Neural progenitor cell (in vitro differentiated cells): ENCODE measurements at regions not wholly inside any gene's neighbourhood (a gene's known extent, or its start where the extent isn't known, plus 50 kb on each side); places are given as distances from the start of the nearest gene placed in this dataset.

ENCODE experiments used
- DNase-seq: peaks from one replicate; pipeline ENCODE4 v3.0.0-alpha.2; 2016; ENCODE audit warnings: low spot score
- H2AFZ ChIP-seq: fragments of 200-600 bp; sonication (generic); replicated peaks from 2 replicates; pipeline ENCODE4 v1.6.1; 2016; ENCODE audit warnings: antibody characterized with exemption
- H3F3A ChIP-seq: fragments of 200-600 bp; sonication (generic); 2 replicates; pipeline ENCODE4 v1.6.1; 2016; ENCODE audit warnings: antibody characterized with exemption, low read depth
- H3K27ac ChIP-seq: fragments of 200-600 bp; sonication (generic); 2 replicates; pipeline ENCODE4 v1.5.1; 2016; ENCODE audit warnings: mild to moderate bottlenecking
- H3K27me3 ChIP-seq: fragments of 200-600 bp; sonication (generic); 2 replicates; pipeline ENCODE4 v1.6.1; 2016; ENCODE audit warnings: mild to moderate bottlenecking, moderate library complexity
- H3K36me3 ChIP-seq: fragments of 200-600 bp; sonication (generic); 2 replicates; pipeline ENCODE4 v1.5.1; 2016
- H3K4me1 ChIP-seq: fragments of 200-600 bp; sonication (generic); 2 replicates; pipeline ENCODE4 v1.6.1; 2016; ENCODE audit warnings: mixed run types
- H3K4me2 ChIP-seq: fragments of 200-600 bp; sonication (generic); 2 replicates; pipeline ENCODE4 v1.6.1; 2016
- H3K4me3 ChIP-seq: fragments of 200-600 bp; sonication (generic); 2 replicates; pipeline ENCODE4 v1.5.1; 2016
- H3K79me2 ChIP-seq: fragments of 200-600 bp; sonication (generic); 2 replicates; pipeline ENCODE4 v1.6.1; 2016; ENCODE audit warnings: low read depth
- H3K9ac ChIP-seq: fragments of 200-600 bp; sonication (generic); 2 replicates; pipeline ENCODE4 v1.6.1; 2016
- H3K9me3 ChIP-seq: fragments of 200-600 bp; sonication (generic); 2 replicates; pipeline ENCODE4 v1.5.1; 2016; ENCODE audit warnings: low read depth
- H4K20me1 ChIP-seq: fragments of 200-600 bp; sonication (generic); 2 replicates; pipeline ENCODE4 v1.6.1; 2016; ENCODE audit warnings: low read depth
- H3K27ac Mint-ChIP-seq: 3 replicates; pipeline ENCODE4 v1.8.0; 2021; ENCODE audit warnings: mixed read lengths
- H3K27me3 Mint-ChIP-seq: 2 replicates; pipeline ENCODE4 v1.8.0; 2022; ENCODE audit warnings: low read depth, mild to moderate bottlenecking, inconsistent platforms, moderate library complexity, mixed read lengths; ENCODE audit not compliant: insufficient read depth
- H3K36me3 Mint-ChIP-seq: 3 replicates; pipeline ENCODE4 v1.8.0; 2021; ENCODE audit warnings: mixed read lengths
- H3K4me1 Mint-ChIP-seq: 3 replicates; pipeline ENCODE4 v1.8.0; 2021; ENCODE audit warnings: mixed read lengths
- H3K4me3 Mint-ChIP-seq: 3 replicates; pipeline ENCODE4 v1.8.0; 2021; ENCODE audit warnings: mild to moderate bottlenecking, moderate library complexity, mixed read lengths
- H3K9me3 Mint-ChIP-seq: 3 replicates; pipeline ENCODE4 v1.8.0; 2020; ENCODE audit warnings: mixed read lengths
- EZH2 ChIP-seq: fragments of 200-600 bp; sonication (generic); IDR thresholded peaks from 2 replicates; pipeline ENCODE4 v1.6.1; 2017; ENCODE audit warnings: antibody characterized with exemption, mild to moderate bottlenecking, moderate library complexity
- EZH2phosphoT487 ChIP-seq: fragments of 200-600 bp; sonication (generic); IDR thresholded peaks from 2 replicates; pipeline ENCODE4 v1.6.1; 2017; ENCODE audit warnings: antibody characterized with exemption
- TF ChIP-seq, protein P1 (sequence below): fragments of 200-600 bp; sonication (generic); IDR thresholded peaks from 2 replicates; pipeline ENCODE4 v1.5.1; 2017; ENCODE audit warnings: antibody characterized with exemption, mild to moderate bottlenecking

DNA sequence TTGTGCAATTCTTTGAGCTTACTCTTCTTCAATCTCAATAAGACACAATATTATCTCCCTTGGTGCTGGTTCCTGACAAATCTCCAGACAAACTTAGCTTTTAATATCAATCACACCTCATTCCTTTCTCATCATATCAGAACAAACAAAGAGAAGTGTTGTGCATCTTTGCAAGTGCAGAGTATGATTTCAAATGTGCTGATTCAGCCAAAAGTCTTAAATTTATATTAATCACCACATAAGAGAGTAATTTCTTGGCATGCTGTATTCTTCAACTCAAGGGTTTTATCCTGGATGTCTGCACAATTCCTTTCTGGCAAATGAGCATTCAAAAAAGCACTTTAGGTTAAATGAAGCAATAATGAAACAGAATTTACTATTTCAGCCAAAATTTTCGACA is 877.8 kb downstream of the ANKRD7 start:
- H3K9ac ChIP-seq = no peak overlapping the region
- H3K9me3 ChIP-seq = no peaks in the 10 kb centered on the region
- H3K36me3 Mint-ChIP-seq = no peaks in the 10 kb centered on the region
- DNase-seq = no peak
- no peaks in the 10 kb centered on the region for H3K36me3 ChIP-seq
- no peaks in the 10 kb centered on the region for H3K9me3 Mint-ChIP-seq
- H3K27ac Mint-ChIP-seq = no peak overlapping the region
- no peak overlapping the region for H3K4me3 ChIP-seq
- H3F3A ChIP-seq = no peaks in the 10 kb centered on the region
- no peaks in the 10 kb centered on the region for H4K20me1 ChIP-seq
- no peak overlapping the region for H3K4me3 Mint-ChIP-seq
- H3K4me2 ChIP-seq = no peak overlapping the region
- no peak overlapping the region for H2AFZ ChIP-seq
- H3K4me1 ChIP-seq = peaks cover 16% of the 10 kb centered on the region
- H3K4me1 Mint-ChIP-seq = peaks cover 8% of the 10 kb centered on the region
- H3K27ac ChIP-seq = no peak overlapping the region
- H3K27me3 ChIP-seq = no peaks in the 10 kb centered on the region
- TF ChIP-seq EZH2phosphoT487 (no peak), EZH2 (no peak)
- TF ChIP-seq, protein P1, sequence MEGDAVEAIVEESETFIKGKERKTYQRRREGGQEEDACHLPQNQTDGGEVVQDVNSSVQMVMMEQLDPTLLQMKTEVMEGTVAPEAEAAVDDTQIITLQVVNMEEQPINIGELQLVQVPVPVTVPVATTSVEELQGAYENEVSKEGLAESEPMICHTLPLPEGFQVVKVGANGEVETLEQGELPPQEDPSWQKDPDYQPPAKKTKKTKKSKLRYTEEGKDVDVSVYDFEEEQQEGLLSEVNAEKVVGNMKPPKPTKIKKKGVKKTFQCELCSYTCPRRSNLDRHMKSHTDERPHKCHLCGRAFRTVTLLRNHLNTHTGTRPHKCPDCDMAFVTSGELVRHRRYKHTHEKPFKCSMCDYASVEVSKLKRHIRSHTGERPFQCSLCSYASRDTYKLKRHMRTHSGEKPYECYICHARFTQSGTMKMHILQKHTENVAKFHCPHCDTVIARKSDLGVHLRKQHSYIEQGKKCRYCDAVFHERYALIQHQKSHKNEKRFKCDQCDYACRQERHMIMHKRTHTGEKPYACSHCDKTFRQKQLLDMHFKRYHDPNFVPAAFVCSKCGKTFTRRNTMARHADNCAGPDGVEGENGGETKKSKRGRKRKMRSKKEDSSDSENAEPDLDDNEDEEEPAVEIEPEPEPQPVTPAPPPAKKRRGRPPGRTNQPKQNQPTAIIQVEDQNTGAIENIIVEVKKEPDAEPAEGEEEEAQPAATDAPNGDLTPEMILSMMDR = no peak
- no peaks in the 10 kb centered on the region for H3K27me3 Mint-ChIP-seq
- no peaks in the 10 kb centered on the region for H3K79me2 ChIP-seq

DNA sequence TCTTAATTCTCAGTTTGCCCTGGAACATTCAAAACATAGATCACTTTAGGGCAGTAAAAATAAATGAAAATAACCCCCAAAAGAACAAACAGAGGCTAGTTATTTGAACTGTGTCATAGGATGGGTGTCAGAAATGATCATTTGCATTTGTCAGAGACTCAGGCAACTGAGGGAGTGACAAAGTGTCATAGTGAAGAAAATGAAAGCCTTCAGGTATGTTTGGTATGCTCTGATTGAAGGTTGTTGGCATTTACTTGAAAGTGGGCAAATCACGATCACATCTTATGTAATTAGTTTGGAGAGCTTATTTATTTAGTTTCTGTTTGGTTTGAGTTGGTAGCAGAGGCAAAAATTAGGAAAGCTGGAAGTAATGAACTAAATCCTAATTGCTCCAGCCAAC is 880.9 kb downstream of the ANKRD7 start:
- no peaks in the 10 kb centered on the region for H3K36me3 ChIP-seq
- no peak overlapping the region for H2AFZ ChIP-seq
- no peaks in the 10 kb centered on the region for H3K79me2 ChIP-seq
- H3K9me3 ChIP-seq = no peaks in the 10 kb centered on the region
- H3K4me3 ChIP-seq = no peak overlapping the region
- H3K4me3 Mint-ChIP-seq = no peak overlapping the region
- no peak overlapping the region for H3K27ac ChIP-seq
- H3K27ac Mint-ChIP-seq = no peak overlapping the region
- no peaks in the 10 kb centered on the region for H4K20me1 ChIP-seq
- H3K4me2 ChIP-seq = no peak overlapping the region
- no peak for TF ChIP-seq EZH2phosphoT487
- H3K9me3 Mint-ChIP-seq = no peaks in the 10 kb centered on the region
- no peak overlapping the region for H3K9ac ChIP-seq
- H3K4me1 Mint-ChIP-seq = peaks cover 6% of the 10 kb centered on the region
- no peaks in the 10 kb centered on the region for H3F3A ChIP-seq
- no peaks in the 10 kb centered on the region for H3K36me3 Mint-ChIP-seq
- no peaks in the 10 kb centered on the region for H3K27me3 ChIP-seq
- peaks cover 13% of the 10 kb centered on the region for H3K4me1 ChIP-seq
- H3K27me3 Mint-ChIP-seq = no peaks in the 10 kb centered on the region
- no peak for DNase-seq

GRCh38 chr7:119123326-119123725 is 898.8 kb downstream of the ANKRD7 start:
- DNase-seq = no peak
- TF ChIP-seq, protein P1 = no peak
- no peak for TF ChIP-seq EZH2
- TF ChIP-seq EZH2phosphoT487 = no peak
- H3K36me3 Mint-ChIP-seq = no peaks in the 10 kb centered on the region

GRCh38 chr7:119127706-119128105 is 903.2 kb downstream of the ANKRD7 start:
- Mint-ChIP-seq H3K27ac (no peak overlapping the region), H3K9me3 (no peaks in the 10 kb centered on the region), H3K4me1 (peaks cover 5% of the 10 kb centered on the region), H3K4me3 (no peak overlapping the region), H3K27me3 (no peaks in the 10 kb centered on the region), H3K36me3 (no peaks in the 10 kb centered on the region)
- no peaks in the 10 kb centered on the region for H3F3A ChIP-seq
- no peak overlapping the region for H3K4me3 ChIP-seq
- H3K27ac ChIP-seq = no peak overlapping the region
- no peaks in the 10 kb centered on the region for H3K79me2 ChIP-seq
- H2AFZ ChIP-seq = no peak overlapping the region
- no peak for TF ChIP-seq EZH2
- TF ChIP-seq, protein P1 = no peak
- DNase-seq = no peak
- no peaks in the 10 kb centered on the region for H3K36me3 ChIP-seq
- no peaks in the 10 kb centered on the region for H3K4me1 ChIP-seq
- H3K4me2 ChIP-seq = no peak overlapping the region
- no peaks in the 10 kb centered on the region for H3K27me3 ChIP-seq
- H4K20me1 ChIP-seq = no peaks in the 10 kb centered on the region
- H3K9me3 ChIP-seq = no peaks in the 10 kb centered on the region
- H3K9ac ChIP-seq = no peak overlapping the region

More at GRCh38 chr7:119123326-119123725, 898.8 kb downstream of the ANKRD7 start:
- no peaks in the 10 kb centered on the region for H3K79me2 ChIP-seq
- H3K4me3 ChIP-seq = no peak overlapping the region
- Mint-ChIP-seq H3K4me3 (no peak overlapping the region), H3K9me3 (no peaks in the 10 kb centered on the region), H3K27me3 (no peaks in the 10 kb centered on the region), H3K27ac (no peak overlapping the region), H3K4me1 (no peaks in the 10 kb centered on the region)
- H3K27ac ChIP-seq = no peak overlapping the region
- H3K4me2 ChIP-seq = no peak overlapping the region
- no peaks in the 10 kb centered on the region for H4K20me1 ChIP-seq
- no peaks in the 10 kb centered on the region for H3K36me3 ChIP-seq
- no peaks in the 10 kb centered on the region for H3K9me3 ChIP-seq
- no peaks in the 10 kb centered on the region for H3F3A ChIP-seq
- no peaks in the 10 kb centered on the region for H3K27me3 ChIP-seq
- H3K9ac ChIP-seq = no peak overlapping the region
- H3K4me1 ChIP-seq = no peaks in the 10 kb centered on the region
- H2AFZ ChIP-seq = no peak overlapping the region
